ENCODE measurements at regions not wholly inside any gene's neighbourhood (a gene's known extent, or its start where the extent isn't known, plus 50 kb on each side); places are given as distances from the start of the nearest gene placed in this dataset.

DNA sequence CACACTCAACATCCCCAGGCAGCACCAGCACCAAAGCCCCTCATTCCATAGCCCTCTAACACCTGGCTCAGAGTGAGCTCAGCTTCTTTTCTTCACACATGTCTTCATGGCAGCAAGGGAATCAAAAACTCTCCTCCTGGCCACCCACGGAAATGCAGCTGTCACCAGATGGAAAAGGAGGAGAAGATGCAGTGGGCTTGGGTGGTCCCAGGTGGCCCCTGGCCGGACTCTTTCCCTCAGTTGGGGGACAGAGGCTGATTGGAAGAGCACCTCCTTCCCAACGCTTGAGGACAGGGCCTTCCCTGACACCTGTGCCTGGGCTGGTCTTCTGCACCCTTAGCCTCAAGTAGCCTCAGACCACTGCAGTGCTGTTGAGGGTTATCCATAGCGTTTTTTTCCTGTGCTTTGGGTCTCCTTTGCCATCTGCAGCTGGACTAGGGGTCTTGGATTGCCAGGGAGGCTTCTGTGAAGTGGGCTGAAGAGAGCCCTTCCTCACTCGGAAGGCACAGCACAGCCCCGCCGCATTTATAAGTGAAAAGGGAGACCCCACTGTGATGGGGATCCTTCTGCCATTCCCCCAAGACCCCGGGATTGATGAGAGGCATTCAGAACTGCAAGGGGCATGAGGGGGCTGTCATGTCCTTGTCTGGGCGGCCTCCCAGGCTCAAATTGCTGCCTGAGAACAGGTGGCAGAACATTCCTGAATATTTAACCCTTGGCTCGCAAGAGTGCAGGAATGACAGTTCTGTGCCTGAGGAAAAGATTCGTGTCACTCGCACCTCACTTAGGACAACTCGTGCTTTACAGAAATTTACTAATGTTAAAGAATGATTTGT lies 200.0 kb downstream of the AUH start:
- DNase-seq: no peak

DNA sequence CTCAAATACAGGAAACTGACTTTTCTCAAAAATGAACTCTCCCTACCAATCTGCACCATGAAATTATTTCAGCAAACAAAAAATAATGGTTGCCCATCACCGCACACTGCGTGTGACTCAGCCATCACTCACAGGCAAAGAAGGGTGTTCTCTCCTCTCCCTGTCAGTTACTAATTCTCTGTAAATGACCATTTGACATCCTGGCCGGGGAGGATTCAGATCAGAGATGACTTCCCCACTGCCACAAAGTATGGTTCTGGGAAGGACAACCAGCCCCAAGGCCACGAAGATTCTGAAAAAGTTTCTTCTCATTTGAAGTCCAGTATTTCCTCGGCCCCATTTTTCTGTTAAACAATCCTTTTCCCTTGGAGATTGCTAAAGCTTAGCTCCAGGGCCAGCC lies 199.4 kb downstream of the AUH start:
- DNase-seq: peak; percentile 68

GRCh38 chr9:91162784-91163443 lies 198.8 kb downstream of the AUH start:
- peak; percentile 84 for DNase-seq

- DNase-seq: no peak
Observed at GRCh38 chr9:91163444-91163772, 198.3 kb downstream of the AUH start.

GRCh38 chr9:91163773-91164471 lies 197.8 kb downstream of the AUH start:
- DNase-seq: peak; percentile 67

All from activated CD4-positive, alpha-beta T cell treated with anti-CD3 and anti-CD28 coated beads, Interleukin-2, amount 50 U/mL, for 16 hours (primary cell).